HepG2 (cell line): ENCODE measurements at regions not wholly inside any gene's neighbourhood (a gene's known extent, or its start where the extent isn't known, plus 50 kb on each side); places are given as distances from the start of the nearest gene placed in this dataset.
"Not testable (repeated sequence)": the region's sequence is repeated elsewhere in the genome, so short reads cannot be mapped to it uniquely, and the experiment has no call there.

Experiments
- BRD4 ChIP-seq: sonication (generic); formaldehyde crosslinking; IDR thresholded peaks from 2 replicates; pipeline ENCODE4 v1.4.0; 2020; ENCODE audit warnings: missing genetic modification reagents
- RBAK ChIP-seq: sonication (generic); formaldehyde crosslinking; IDR thresholded peaks from 2 replicates; pipeline ENCODE4 v1.5.1; 2020; ENCODE audit warnings: mild to moderate bottlenecking, missing genetic modification reagents

DNA sequence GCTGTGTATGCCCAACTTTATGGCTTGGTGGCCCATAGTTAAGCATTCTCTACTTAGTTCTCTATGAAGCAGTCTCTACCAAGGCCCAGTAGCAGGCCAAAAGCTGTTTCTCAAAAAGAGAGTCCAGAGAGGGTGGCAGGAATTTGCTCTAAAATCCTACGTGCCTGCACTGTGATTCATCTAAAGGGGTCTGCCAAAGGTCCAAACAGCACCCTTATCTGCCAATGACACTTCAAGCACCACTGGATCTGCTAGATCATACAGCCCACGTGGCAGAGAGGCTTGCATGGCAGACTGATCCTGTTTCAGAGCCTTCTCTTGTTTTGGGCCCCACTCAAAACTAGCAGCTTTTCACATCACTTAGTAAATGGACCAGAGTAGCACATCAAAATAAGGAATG, 71.6 kb upstream of the FAM25C start:
- not testable (repeated sequence) for TF ChIP-seq BRD4, RBAK (CRISPR knock-in tag)
